ENCODE measurements at regions not wholly inside any gene's neighbourhood (a gene's known extent, or its start where the extent isn't known, plus 50 kb on each side); places are given as distances from the start of the nearest gene placed in this dataset.
"Not testable (repeated sequence)": the region's sequence is repeated elsewhere in the genome, so short reads cannot be mapped to it uniquely, and the experiment has no call there.

- no peak for DNase-seq
Measured at GRCh38 chr4:117135634-117136354, 50.4 kb upstream of the TRAM1L1 start.

GRCh38 chr4:117137145-117137544 is 51.8 kb upstream of the TRAM1L1 start:
- no peak for DNase-seq

- not testable (repeated sequence) for DNase-seq
Measured at GRCh38 chr4:117138732-117139131, 53.4 kb upstream of the TRAM1L1 start.

- DNase-seq = no peak
Measured at GRCh38 chr4:117154251-117154650, 68.9 kb upstream of the TRAM1L1 start.

- no peak for DNase-seq
Measured at GRCh38 chr4:117156806-117157205, 71.4 kb upstream of the TRAM1L1 start.

- DNase-seq = no peak
Measured at GRCh38 chr4:117157360-117157759, 72.0 kb upstream of the TRAM1L1 start.

- no peak for DNase-seq
Measured at GRCh38 chr4:117162976-117163375, 77.6 kb upstream of the TRAM1L1 start.

GRCh38 chr4:117164338-117164737 is 79.0 kb upstream of the TRAM1L1 start:
- DNase-seq = no peak

GRCh38 chr4:117175369-117175768 is 90.0 kb upstream of the TRAM1L1 start:
- DNase-seq = not testable (repeated sequence)

GRCh38 chr4:117203231-117203630 is 117.9 kb upstream of the TRAM1L1 start:
- no peak for DNase-seq

GRCh38 chr4:117210551-117210950 is 125.2 kb upstream of the TRAM1L1 start:
- DNase-seq = no peak

GRCh38 chr4:117224256-117224655 is 138.9 kb upstream of the TRAM1L1 start:
- no peak for DNase-seq

- no peak for DNase-seq
Measured at GRCh38 chr4:117225471-117225870, 140.1 kb upstream of the TRAM1L1 start.

GRCh38 chr4:117227925-117228324 is 142.5 kb upstream of the TRAM1L1 start:
- no peak for DNase-seq

- no peak for DNase-seq
Measured at GRCh38 chr4:117239434-117239833, 154.1 kb upstream of the TRAM1L1 start.

GRCh38 chr4:117249333-117249732 is 164.0 kb upstream of the TRAM1L1 start:
- DNase-seq = no peak

GRCh38 chr4:117264072-117264471 is 178.7 kb upstream of the TRAM1L1 start:
- DNase-seq = no peak

GRCh38 chr4:117267317-117267716 is 181.9 kb upstream of the TRAM1L1 start:
- no peak for DNase-seq

GRCh38 chr4:117284736-117285135 is 199.4 kb upstream of the TRAM1L1 start:
- no peak for DNase-seq

GRCh38 chr4:117293784-117294183 is 208.4 kb upstream of the TRAM1L1 start:
- no peak for DNase-seq

GRCh38 chr4:117302226-117302625 is 216.8 kb upstream of the TRAM1L1 start:
- DNase-seq = no peak

- no peak for DNase-seq
Measured at GRCh38 chr4:117311215-117311614, 225.8 kb upstream of the TRAM1L1 start.

- no peak for DNase-seq
Measured at GRCh38 chr4:117311989-117312388, 226.6 kb upstream of the TRAM1L1 start.

GRCh38 chr4:117324851-117325491 is 239.6 kb upstream of the TRAM1L1 start:
- DNase-seq = peak; percentile 18

GRCh38 chr4:117326091-117326490 is 240.7 kb upstream of the TRAM1L1 start:
- DNase-seq = no peak

Data from femur (tissue), 1 donor.